K562 (cell line): ENCODE measurements at regions not wholly inside any gene's neighbourhood (a gene's known extent, or its start where the extent isn't known, plus 50 kb on each side); places are given as distances from the start of the nearest gene placed in this dataset.

ENCODE experiments used
- ATF3 ChIP-seq, 2 experiments: fragments of 450-650 bp in 1 of 2; sonication (generic) in 1 of 2; formaldehyde crosslinking in 1 of 2; IDR thresholded peaks in 1 of 2; conservative IDR thresholded peaks in 1 of 2; 2 replicates each; pipeline versions ENCODE4 v1.6.1 to v1.8.1; 2016 to 2023; ENCODE audit warnings: mild to moderate bottlenecking in 2 of 2, moderate library complexity in 2 of 2, inconsistent platforms in 1 of 2, missing genetic modification reagents in 1 of 2
- CAMTA2 ChIP-seq: fragments of 250-450 bp; sonication (Bioruptor Pico); conservative IDR thresholded peaks from 2 replicates; pipeline ENCODE4 v1.5.1; 2022
- CEBPG ChIP-seq, 3 experiments: fragments of 200-800 bp in 1 of 3; sonication (Bioruptor generic) in 1 of 3; sonication (generic) in 1 of 3; formaldehyde crosslinking in 1 of 3; IDR thresholded peaks in 2 of 3; conservative IDR thresholded peaks in 1 of 3; 2 replicates each; pipeline versions ENCODE4 v1.6.1 to v1.8.0; 2016 to 2022; ENCODE audit warnings: missing compliant biosample characterization in 2 of 3, missing genetic modification characterization in 2 of 3, mild to moderate bottlenecking in 1 of 3, missing genetic modification reagents in 1 of 3
- CTCF ChIP-seq, 3 experiments: IDR thresholded peaks in 2 of 3; conservative IDR thresholded peaks in 1 of 3; 2 replicates each; pipeline ENCODE4 v1.5.1; 2011 to 2012; ENCODE audit warnings: low read length in 3 of 3, mild to moderate bottlenecking in 3 of 3, control low read depth in 2 of 3, improper control_type of control experiment in 1 of 3, inconsistent platforms in 1 of 3, low read depth in 1 of 3, mixed read lengths in 1 of 3, moderate library complexity in 1 of 3; ENCODE audit not compliant: insufficient read depth in 2 of 3
- E2F8 ChIP-seq: fragments of 450-650 bp; IDR thresholded peaks from 2 replicates; pipeline ENCODE4 v1.7.1; 2018; ENCODE audit warnings: mild to moderate bottlenecking, low read depth; ENCODE audit not compliant: partially characterized antibody
- ELF4 ChIP-seq: fragments of 450-650 bp; formaldehyde crosslinking; IDR thresholded peaks from 2 replicates; pipeline ENCODE4 v1.4.0; 2022; ENCODE audit warnings: missing genetic modification characterization
- EZH2 ChIP-seq: IDR thresholded peaks from 2 replicates; pipeline ENCODE4 v1.6.1; 2012; ENCODE audit warnings: low read depth, mild to moderate bottlenecking, inconsistent platforms, low read length, borderline replicate concordance
- MAX ChIP-seq: sonication (generic); formaldehyde crosslinking; IDR thresholded peaks from 2 replicates; pipeline ENCODE4 v1.9.0; 2022; ENCODE audit warnings: mild to moderate bottlenecking, missing genetic modification reagents
- POLR2AphosphoS5 ChIP-seq: IDR thresholded peaks from 2 replicates; pipeline ENCODE4 v1.6.1; 2011; ENCODE audit warnings: mild to moderate bottlenecking, low read depth, low read length, moderate library complexity; ENCODE audit not compliant: control insufficient read depth, insufficient read depth
- RAD21 ChIP-seq, 2 experiments: fragments of 250-450 bp in 1 of 2; fragments of 450-650 bp in 1 of 2; sonication (Bioruptor Pico) in 1 of 2; formaldehyde crosslinking in 1 of 2; IDR thresholded peaks in 1 of 2; conservative IDR thresholded peaks in 1 of 2; 2 replicates each; pipeline versions ENCODE4 v1.4.0 to v1.8.0; 2020 to 2022; ENCODE audit warnings: mild to moderate bottlenecking in 2 of 2, moderate library complexity in 1 of 2
- RBM25 ChIP-seq: fragments of 200-400 bp; formaldehyde crosslinking; IDR thresholded peaks from 2 replicates; pipeline ENCODE4 v1.6.1; 2018; ENCODE audit warnings: low read length, low read depth, moderate library complexity; ENCODE audit not compliant: severe bottlenecking
- SREBF2 ChIP-seq: sonication (generic); formaldehyde crosslinking; IDR thresholded peaks from 2 replicates; pipeline ENCODE4 v1.4.0; 2020; ENCODE audit warnings: mild to moderate bottlenecking, missing genetic modification reagents
- ZNF140 ChIP-seq: fragments of 250-450 bp; sonication (Bioruptor Pico); IDR thresholded peaks from 2 replicates; pipeline ENCODE4 v1.8.0; 2021; ENCODE audit warnings: moderate library complexity, mild to moderate bottlenecking, inconsistent platforms

- TF ChIP-seq E2F8 (no peak), ZNF140 (CRISPR knock-in tag) (no peak), SREBF2 (no peak), ELF4 (no peak), CEBPG (CRISPR knock-in tag; IDR thresholded peaks at IDR 0.05) (no peak), CEBPG (tag; conservative IDR thresholded peaks at IDR 0.05 in 1 of 2, IDR thresholded peaks at IDR 0.05 in 1 of 2) (no peak), POLR2AphosphoS5 (no peak), EZH2 (no peak), CTCF (IDR thresholded peaks at IDR 0.05 in 2 of 3, conservative IDR thresholded peaks at IDR 0.05 in 1 of 3; ENCODE audit: insufficient read depth in 2 of 3, low read depth in 1 of 3, low read length in 3 of 3) (no peak), CAMTA2 (CRISPR knock-in tag) (no peak), MAX (no peak), ATF3 (IDR thresholded peaks at IDR 0.05) (no peak), ATF3 (CRISPR knock-in tag; conservative IDR thresholded peaks at IDR 0.05) (no peak), RBM25 (no peak), RAD21 (CRISPR knock-in tag; conservative IDR thresholded peaks at IDR 0.05 in 1 of 2, IDR thresholded peaks at IDR 0.05 in 1 of 2) (no peak)
These were observed 791.0 kb downstream of the TBC1D22A start for GRCh38 chr22:47553436-47553835.
